ENCODE measurements at regions not wholly inside any gene's neighbourhood (a gene's known extent, or its start where the extent isn't known, plus 50 kb on each side); places are given as distances from the start of the nearest gene placed in this dataset.

GRCh38 chrX:50978920-50979682, 68.6 kb downstream of the BMP15 start:
- TF ChIP-seq CTCF (IDR thresholded peaks at IDR 0.05; ENCODE audit: insufficient read depth, low read length, poor library complexity, severe bottlenecking) (no peak), EZH2phosphoT487 (conservative IDR thresholded peaks at IDR 0.05; ENCODE audit: low read length) (no peak)

Measured in SU-DHL-6 (cell line).